GM18511 (cell line): ENCODE measurements at regions not wholly inside any gene's neighbourhood (a gene's known extent, or its start where the extent isn't known, plus 50 kb on each side); places are given as distances from the start of the nearest gene placed in this dataset.

ENCODE experiments used
- ATAC-seq: cut with Tn5 transposase; IDR thresholded peaks from one replicate; pipeline ENCODE4 v1.9.1; 2021; ENCODE audit warnings: mild to moderate bottlenecking, moderate library complexity; ENCODE audit not compliant: unreplicated experiment

- ATAC-seq, result no peak
Observed at GRCh38 chr5:17888155-17888554, 253.9 kb downstream of the TAF11L14 start.

GRCh38 chr5:17890501-17890900, 256.2 kb downstream of the TAF11L14 start:
- ATAC-seq, result no peak

- ATAC-seq, result no peak
Observed at GRCh38 chr5:17891881-17892280, 257.6 kb downstream of the TAF11L14 start.

GRCh38 chr5:17893026-17893635, 258.9 kb downstream of the TAF11L14 start:
- ATAC-seq, result no peak

- ATAC-seq, result no peak
Observed at GRCh38 chr5:17895288-17896033, 261.2 kb downstream of the TAF11L14 start.

GRCh38 chr5:17896605-17897004, 262.3 kb downstream of the TAF11L14 start:
- ATAC-seq, result no peak

GRCh38 chr5:17897776-17898175, 263.5 kb downstream of the TAF11L14 start:
- no peak for ATAC-seq

GRCh38 chr5:17898766-17899165, 264.5 kb downstream of the TAF11L14 start:
- no peak for ATAC-seq

- peak; percentile 57 for ATAC-seq
Observed at GRCh38 chr5:17907094-17907493, 272.8 kb downstream of the TAF11L14 start.

GRCh38 chr5:17910318-17910717, 276.1 kb downstream of the TAF11L14 start:
- no peak for ATAC-seq

GRCh38 chr5:17912794-17913193, 278.5 kb downstream of the TAF11L14 start:
- no peak for ATAC-seq

GRCh38 chr5:17916446-17916845, 282.2 kb downstream of the TAF11L14 start:
- ATAC-seq, result no peak

- no peak for ATAC-seq
Observed at GRCh38 chr5:17917465-17917864, 283.2 kb downstream of the TAF11L14 start.

GRCh38 chr5:17918373-17919104, 284.3 kb downstream of the TAF11L14 start:
- ATAC-seq, result no peak

GRCh38 chr5:17925276-17925675, 291.0 kb downstream of the TAF11L14 start:
- no peak for ATAC-seq

GRCh38 chr5:17928581-17928981, 294.3 kb downstream of the TAF11L14 start:
- no peak for ATAC-seq

GRCh38 chr5:17929171-17929570, 294.9 kb downstream of the TAF11L14 start:
- no peak for ATAC-seq

- ATAC-seq, result no peak
Observed at GRCh38 chr5:17930346-17930745, 296.1 kb downstream of the TAF11L14 start.

- ATAC-seq, result no peak
Observed at GRCh38 chr5:17944046-17944445, 309.8 kb downstream of the TAF11L14 start.

GRCh38 chr5:17947029-17947428, 312.8 kb downstream of the TAF11L14 start:
- ATAC-seq, result no peak

GRCh38 chr5:17951392-17952169, 317.3 kb downstream of the TAF11L14 start:
- no peak for ATAC-seq
